ENCODE measurements at regions not wholly inside any gene's neighbourhood (a gene's known extent, or its start where the extent isn't known, plus 50 kb on each side); places are given as distances from the start of the nearest gene placed in this dataset.

DNA sequence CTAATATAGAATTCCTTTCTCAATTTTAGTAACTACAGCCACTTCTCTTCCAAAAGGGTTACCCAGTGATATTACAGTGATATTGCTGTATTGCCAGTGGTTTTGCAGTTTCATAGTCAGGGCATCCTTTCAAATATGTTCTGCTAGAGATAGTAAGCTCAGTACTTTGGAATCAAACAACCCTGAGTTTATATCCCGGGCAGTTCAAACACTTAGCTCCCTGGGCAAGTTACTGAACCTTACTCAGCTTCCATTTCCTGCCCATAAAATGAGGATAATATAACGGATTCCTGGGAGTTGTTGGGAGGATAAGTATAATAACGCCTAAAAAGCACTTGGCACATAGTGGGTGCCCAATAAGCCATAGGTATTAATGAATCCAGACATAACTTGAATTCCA, 212.6 kb upstream of the PARD3B start:
- DNase-seq = no peak

DNA sequence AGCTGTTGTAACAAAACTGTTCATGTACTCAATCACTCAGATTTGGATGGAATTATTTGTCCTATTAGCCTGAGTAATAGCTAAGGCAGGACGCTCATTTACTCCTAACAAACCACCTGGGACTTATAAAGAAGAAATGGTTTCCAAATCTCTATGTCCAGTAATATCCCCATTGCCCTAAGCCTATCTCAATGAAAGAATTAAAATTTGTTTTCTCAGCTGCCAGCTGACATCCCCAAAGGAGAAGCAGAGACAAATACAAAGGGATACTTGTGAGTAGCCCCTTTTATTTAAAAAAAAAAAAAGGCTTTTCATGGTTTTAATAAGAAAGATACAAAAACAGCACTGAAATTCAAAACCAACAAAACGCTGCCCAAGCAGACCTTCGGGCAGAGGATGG, 211.4 kb upstream of the PARD3B start:
- no peak for DNase-seq

DNA sequence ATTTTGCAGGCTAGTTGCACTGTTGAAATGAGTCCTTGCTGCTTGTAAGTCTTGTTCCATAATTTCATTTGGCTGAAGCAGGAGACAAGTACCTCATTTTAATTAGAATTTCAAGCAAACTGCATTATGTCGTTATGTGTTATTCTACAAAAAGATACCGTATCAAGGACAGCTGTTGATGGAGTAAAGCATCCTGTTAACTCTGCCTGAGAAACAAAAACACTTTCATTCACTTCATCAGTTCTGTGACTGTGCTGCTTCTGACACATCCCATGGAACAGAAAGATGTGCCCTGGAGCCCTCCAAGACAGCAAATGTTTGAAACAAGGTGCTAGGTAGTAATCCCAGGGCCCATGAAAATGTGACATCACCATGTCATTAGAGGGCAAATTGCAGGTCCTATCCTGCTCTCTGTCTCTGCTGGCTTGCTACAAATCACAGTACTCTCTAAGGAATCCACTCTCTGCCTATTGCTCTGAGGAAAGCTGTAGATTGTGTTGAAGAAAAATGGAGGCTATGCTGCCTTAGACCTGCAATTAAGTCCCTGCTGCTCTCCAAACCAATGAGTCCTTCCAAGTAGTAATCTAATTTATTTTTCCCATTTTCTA, 209.7 kb upstream of the PARD3B start:
- DNase-seq = no peak

DNA sequence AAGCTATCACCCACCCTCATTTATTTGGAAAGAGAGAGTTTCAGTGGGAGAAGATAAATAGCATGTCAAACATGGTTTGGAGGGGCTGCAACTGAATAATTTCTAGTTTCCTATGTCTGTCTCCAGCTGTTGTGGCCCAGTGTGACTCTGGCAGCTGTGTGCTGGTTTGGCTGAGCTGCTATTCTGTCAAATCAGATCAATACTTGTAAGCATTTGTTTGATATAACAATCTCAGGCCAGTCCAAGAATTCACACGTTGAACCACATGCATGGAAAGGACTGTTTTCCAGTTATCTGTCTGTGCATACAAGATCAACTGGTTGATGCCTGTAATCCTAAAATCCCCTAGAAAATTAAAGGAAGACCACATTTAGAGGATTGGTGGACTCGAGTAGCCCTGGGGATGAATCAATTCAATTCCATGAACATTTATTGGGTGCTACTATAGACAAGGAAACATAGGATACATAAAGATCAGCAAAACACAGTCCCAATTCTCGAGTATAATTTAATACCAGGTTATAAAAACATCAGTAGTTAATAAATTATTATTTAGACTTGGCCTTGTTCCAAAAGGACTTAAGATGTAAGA, 209.0 kb upstream of the PARD3B start:
- DNase-seq = no peak

DNA sequence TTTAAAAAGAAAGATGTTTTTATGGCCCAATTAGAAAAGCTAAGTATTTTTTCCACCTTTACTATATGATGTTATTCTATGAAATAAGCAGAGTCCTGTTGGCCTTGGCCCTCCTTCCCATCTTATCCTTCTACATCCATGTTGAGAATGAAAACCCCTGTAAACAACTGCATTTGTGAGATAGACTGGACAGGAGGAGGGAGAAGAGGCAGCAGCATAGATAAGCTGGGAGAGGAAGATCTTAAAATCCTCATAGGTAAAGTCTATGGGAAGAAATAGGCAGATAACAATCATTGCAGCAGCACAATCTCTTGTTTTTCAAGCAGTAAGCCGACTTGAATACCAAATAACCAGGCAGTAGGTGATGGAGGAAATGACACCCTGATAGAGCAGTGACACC, 207.6 kb upstream of the PARD3B start:
- no peak for DNase-seq

DNA sequence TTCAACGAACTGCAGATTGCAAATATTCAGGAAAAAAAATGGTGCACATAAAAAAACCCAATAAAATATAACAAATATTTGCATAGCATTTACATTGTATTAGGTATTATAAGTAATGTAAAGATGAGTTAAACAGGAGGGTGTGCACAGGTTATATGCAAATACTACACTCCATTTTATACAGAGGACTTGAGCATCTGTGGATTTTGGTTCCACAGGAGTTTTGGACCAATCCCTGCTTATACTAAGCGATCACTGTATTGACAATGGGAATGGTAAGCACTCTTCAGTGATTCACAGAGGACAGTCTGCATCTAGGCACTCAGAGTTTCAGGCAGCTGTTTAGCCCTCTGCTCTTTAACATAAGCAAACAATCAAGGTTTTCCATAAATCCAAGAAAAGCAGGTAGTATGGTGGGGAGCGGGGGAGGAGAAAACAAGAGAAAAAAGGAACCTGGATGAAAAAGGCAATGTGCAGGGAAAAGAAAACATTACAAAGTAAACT, 206.0 kb upstream of the PARD3B start:
- DNase-seq = no peak

DNA sequence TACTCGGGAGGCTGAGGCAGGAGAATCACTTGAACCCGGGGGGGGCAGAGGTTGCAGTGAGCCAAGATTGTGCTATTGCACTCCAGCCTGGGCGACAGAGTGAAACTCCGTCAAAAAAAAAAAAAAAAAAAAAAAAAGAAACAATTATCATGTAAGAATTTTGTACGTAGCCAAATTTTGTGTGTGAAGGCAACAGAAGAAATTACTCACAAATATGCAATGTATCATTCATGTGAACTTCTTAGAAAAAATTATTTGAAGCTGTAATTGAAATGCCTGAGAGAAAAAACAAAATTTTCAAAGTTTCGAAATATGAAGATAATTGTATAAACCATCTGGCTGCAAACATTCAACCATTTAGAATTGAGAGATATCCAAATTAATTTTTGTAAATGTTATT, 204.8 kb upstream of the PARD3B start:
- DNase-seq = no peak

DNA sequence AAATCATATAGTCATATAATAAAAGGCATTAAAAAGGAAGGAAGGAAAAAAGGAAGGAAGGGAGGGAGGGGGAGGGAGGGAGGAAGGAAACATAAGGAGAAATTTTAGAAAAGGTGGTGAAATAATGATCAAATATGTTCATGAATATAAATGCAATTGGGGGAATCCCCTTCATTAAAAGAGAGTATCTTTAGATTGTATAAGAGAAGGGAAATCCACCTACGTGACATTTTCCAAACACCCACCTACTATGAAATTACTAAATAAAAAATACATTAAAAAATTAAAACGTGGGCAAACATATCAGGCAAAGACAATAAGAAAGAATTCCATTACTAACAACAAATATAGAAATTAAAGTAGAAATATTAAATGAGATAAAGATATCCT, 203.4 kb upstream of the PARD3B start:
- DNase-seq = no peak

DNA sequence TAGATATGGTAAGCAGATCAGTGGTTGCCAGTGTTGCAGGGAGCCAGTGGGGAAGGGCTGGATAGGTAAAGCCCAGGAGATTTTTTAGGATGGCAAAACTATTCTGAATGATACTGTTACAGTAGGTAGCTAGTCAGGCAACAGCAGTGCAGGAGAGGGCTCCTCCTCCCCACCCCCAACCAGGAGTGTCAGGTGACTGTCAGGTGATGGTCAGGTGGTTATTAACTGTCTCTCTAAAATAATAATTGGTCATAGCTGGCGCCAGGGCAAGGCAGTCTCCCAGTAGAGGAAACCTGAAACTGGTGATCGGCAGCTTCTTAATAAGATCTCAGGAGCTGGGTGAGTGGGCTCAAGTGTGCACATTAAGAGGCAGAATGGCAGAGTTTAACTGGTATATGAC, 201.6 kb upstream of the PARD3B start:
- DNase-seq = no peak

DNA sequence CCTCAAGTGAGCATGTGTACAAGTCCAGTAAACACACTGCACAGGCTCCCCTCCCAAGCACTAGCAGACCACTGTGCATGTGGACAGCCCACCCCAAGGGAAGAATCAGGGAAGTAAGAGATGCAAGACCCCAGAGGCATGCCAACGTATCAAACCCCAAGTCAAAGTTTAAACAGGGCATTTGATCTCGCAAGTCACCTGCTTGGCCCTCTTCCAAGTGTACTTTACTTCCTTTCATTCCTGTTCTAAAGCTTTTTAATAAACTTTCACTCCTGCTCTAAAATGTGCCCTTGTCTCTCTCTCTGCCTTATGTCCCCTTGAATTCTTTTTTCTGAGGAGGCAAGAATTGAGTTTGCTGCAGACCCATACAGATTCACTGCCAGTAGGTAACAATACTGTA, 201.2 kb upstream of the PARD3B start:
- DNase-seq = no peak

DNA sequence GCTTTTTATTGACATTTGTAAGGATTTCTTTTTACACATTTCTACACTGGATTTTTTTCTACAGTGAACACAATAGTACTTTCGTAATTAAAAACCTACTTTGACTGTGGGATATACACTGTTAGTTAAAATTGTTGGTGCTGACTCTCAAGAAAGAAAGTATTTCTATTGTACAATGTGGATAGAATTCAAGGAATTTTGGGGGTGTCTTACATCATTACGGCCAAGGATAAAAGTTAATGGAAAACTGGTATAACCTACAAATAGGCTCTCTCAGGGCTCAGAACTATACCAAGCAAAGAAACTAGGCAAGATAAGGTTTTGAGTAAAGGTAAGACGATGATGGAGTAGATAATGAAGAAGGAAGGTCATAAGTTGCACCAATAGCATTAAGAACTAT, 198.4 kb upstream of the PARD3B start:
- DNase-seq = no peak

DNA sequence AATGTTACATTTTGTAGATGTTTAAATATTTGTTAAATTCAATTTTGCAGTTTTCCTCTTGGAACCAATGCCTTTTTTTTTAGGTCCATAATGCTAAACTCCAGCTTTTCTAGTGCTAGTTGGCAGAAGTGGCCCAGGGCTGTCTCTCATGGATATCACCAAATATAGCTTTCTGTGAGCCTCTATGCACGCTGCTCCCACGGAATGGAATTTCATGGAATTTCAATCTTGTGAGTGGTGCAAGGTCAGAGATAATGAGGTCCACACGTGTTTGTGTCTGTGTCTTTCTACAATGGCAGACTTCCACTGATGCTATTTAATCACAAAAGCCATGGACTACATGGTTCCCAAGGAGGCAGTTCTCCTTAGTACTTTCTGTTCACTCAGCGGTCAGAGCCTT, 191.5 kb upstream of the PARD3B start:
- no peak for DNase-seq

DNA sequence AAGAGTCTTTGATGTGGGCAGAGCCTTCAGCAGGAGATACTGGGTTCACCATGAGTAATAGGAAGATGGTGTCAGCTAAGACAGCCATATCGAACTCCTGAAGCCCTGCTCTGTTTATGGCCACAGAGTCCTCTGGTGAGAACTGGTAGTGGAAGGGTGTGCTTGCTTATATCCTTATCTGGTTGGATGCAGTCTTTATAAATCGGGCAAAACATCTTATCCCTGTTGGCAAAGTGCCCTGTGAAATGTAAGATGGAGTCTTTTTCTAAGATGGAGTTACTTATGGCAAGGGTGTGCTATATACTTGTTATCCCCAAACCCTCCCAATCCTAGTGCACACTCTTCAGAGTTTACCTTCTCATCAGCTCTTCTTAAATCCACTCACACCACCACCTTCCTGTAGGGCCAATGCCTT, 190.8 kb upstream of the PARD3B start:
- DNase-seq = no peak

DNA sequence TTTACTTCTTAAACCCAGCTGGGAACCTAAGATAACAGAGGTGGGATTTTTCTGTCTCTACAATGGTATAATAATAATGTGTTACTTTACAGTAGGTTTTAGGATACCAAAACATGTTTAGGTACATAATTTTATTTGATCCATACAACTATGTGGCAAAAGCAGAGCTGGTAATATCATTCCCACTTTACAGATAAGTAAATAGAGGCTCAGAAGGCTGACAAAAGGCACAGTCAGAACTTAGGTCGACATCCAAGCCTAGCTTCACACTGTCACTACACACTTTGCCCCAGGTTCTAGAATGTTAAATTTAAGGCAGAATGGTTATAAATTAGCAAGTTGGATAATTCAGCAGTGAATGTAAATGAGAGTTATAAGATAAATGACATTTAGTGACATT, 189.6 kb upstream of the PARD3B start:
- no peak for DNase-seq

DNA sequence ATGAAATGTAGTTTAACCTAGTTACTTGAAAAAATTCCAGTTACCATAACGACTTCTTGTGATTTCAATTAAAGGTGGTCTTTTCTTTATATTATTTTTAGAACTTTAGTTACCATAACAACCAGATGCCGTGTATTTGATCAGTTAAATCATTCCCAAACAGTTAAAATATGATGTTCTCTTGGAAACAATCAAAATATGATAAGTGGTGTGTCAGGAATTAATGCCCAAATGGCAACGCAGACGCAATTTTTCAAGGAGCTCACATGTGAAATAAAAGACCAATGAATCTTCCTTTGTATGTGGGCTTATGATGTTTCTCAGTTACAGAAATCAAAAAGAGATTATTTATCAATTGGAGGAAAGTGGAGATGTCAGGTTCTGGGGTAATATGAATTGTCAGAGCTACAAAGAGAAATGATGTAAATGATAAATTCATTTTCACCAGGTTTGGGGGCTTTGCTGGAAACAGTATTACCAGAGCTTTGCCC, 189.1 kb upstream of the PARD3B start:
- DNase-seq = no peak

DNA sequence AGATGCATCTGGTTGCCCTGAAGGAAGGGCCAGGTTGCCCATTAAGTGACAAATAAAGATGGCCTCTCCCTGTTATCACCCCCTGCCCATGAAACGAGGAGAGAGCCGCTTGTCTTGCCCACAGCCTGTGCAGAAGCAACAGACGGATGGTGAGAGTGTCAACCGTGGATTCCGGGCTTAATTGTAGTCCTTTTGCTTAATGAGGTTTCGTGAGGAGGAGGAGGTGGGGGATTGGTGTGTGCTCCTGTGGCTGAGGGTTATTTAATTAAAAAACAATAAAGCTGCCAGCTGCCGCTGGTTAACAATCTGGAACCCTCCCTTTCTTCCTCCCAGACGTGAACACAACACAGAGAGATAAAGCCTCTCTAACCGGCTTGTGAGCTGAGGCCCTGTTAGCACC, 188.0 kb upstream of the PARD3B start:
- DNase-seq = no peak

DNA sequence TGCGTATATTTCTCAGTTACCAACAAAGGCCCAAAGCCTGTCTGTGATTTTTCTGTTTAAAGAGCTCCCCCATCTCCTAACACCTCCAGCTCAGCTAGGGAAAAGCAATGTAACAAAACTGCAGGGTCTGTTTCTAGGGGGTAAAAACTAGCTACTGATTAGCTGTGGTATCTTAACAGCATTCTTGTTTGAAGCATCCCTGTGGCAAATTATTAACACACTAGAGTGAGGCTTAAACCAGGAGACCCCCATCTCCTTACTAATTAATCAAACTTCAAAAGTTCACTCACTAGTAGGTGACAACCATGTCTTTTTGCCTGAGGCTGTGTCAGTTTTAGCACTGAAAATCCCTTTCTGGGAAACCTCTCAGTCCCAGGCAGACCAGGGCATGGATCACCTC, 186.2 kb upstream of the PARD3B start:
- DNase-seq = no peak

DNA sequence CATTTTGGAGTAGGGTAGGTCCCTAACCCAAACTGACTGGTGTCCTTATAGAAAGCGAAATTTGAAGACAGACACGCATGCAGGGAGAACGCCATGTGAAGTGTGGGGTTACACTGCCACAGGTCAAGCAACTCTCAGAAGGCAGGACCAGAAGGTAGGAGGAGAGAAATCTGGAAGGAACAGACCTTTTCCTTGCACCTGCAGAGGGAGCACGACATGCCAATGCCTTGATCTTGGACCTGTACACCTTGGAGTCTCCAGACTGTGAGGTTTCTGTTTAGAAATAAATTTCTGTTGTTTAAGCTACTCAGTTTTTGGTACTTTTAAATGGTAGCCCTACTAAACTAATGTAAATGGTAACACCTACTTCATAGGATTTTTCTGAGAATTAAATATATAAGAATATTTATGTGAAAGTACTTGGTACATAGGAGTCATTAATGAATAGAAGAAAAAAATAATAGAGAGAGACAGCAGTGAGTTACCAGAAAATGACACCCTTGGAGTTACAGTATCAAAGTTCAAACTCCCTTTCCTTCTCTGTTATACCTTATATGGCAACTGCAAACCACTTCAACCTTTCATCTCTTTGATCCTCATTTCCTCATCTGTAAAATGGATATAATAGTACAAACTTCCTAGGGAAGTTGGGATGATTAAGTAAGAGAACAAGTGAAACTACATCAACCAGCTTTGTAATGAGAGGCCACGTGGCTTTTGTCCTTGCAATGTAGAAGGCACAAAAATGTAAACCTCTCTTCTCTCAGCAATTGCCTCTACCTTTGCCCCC, 184.9 kb upstream of the PARD3B start:
- DNase-seq = no peak

DNA sequence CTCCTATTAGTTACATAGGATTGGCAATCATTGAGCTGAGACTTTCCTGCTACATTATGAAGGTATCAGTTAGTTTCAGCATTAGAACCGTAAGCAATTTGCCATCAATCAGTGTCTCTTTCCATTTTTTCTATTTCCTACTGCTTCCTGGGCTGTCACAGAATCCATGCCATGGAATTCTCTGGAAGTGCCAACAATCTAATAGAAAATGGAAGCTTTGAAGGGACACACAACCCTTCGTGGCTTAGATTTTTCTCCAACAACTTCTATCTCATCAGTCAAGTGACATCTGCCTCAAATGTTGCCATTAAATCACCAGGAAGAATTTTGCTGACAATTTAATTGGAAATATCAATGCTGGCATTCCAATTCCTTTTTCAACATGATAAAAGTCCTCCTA, 183.5 kb upstream of the PARD3B start:
- DNase-seq = no peak

DNA sequence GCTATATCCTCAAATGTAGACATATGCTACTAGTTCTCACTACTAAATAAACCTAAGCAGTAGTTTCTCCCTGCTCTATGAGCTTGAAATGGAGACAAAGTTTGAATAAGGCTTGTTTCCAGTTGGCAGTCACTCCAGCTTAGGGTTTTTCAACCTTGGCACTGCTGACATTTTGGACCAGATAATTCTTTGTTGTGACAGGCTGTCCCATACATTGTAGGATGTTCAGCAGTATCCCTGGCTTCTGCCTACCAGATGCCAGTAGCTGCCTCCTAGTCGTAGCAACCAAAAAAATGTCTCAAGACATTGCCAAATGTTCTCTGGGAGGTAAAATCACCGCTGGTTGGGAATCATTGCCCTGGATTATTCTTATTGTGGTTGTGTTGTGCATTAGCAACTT, 182.7 kb upstream of the PARD3B start:
- DNase-seq = no peak

DNA sequence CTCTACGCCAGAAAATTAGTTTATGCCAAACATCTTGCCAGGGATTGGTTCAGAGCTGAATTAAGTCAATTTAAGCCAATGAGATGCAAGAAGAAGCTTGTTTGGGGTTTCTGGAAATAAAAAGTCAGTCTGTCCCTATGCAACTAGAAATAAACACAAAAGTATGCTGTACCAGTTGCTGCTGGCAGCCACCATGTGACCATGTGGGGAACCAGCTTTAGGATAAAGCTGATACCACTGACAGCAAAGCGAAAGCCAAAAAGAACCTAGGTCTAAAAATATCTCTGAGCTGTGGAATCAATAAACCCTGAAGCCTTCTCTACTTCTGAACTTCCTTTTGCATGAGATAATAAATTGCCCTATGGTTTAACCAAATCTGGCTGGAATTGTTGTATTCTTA, 181.8 kb upstream of the PARD3B start:
- DNase-seq = no peak

DNA sequence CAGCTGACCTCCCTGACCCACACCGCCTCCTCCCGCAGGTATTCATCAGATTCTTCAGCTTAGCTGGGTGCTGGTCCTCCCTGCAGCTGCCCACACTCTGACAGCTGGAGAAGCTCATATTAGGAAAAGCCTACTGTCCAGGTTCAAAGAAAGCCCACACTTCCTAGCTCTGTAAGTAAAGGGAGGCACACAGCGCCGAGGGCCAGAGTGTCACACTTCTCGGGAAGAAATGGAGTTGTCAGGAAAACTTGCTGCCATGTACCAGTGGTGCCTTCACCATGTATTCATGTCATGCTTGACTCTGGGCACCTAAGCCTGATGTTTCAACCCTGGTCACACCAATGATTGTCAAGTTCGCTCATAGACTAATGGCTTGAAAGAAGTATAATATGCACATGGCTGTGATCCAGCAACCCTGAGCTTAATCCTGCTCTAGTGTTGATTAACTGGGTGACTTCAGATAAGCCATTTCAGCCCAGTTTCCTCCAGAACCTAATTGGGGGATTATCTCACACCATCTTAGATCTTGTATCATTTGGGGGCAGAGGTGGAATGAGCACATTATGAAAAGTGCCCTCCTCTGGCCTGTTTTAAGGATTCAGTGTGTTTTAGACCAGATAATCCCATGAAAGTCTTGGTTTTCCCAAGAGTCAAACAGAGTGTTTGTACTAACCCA, 180.3 kb upstream of the PARD3B start:
- DNase-seq = no peak

DNA sequence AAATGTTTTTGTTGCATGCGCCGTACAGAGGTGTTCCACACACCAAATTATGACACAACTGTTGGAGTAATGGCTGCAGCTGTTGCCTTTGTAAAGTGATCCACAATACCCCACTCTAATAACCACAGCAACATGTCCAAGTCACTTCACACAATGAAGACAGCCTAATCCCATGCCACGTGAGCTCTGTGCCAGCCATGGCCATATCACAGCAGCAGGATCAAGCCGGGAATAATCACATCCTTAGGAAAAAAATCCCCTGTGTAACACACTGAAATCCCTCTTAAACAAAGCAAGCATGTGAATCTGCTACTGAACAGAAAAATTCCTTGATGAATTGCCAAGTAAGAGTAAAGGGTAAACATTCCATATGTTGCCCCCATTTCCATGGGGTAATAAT, 179.5 kb upstream of the PARD3B start:
- no peak for DNase-seq

DNA sequence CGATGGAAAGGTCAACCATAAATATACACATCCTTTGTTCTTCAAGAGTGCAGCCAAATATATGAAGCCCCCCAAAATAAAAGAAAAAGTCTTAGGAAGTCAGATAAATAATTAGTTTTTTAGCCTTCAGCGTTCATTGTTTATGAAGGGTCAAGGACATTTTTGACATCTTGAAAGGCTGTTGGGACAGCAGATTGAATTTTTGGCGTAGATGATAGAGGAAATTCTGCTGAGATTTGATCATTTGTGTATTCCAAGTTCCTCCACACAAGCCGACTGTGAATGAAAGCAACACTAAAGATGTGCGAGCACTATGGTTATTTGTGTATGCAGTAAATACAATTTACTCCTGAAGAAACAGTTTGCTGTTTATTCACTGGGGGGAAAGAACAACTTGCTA, 177.8 kb upstream of the PARD3B start:
- no peak for DNase-seq

Measured in activated CD8-positive, alpha-beta memory T cell treated with anti-CD3 and anti-CD28 coated beads, Interleukin-2, amount 50 U/mL, for 4 hours (primary cell).